Panc1 (cell line): ENCODE measurements at regions not wholly inside any gene's neighbourhood (a gene's known extent, or its start where the extent isn't known, plus 50 kb on each side); places are given as distances from the start of the nearest gene placed in this dataset.

ENCODE experiments used
- ATAC-seq: fragments of 200-7000 bp; cut with Tn5 transposase; 2 replicates; pipeline ENCODE4 v1.9.1; 2020; ENCODE audit warnings: mild to moderate bottlenecking, moderate library complexity
- BruUV-seq: library from RNA; stranded (reverse); fragments of 400-500 nt; replicated peaks from 2 replicates; lab custom pipeline; 2021; lab: Mats Ljungman, UMichigan
- CTCF ChIA-PET: fragments of 300-600 bp; sonication (Branson Sonifier 250); formaldehyde crosslinking; loops from one replicate; lab custom pipeline; 2022; ENCODE audit warnings: antibody characterized with exemption; lab: Charles Lee
- POLR2A ChIA-PET: fragments of 300-600 bp; sonication (Branson Sonifier 250); formaldehyde crosslinking; loops from one replicate; lab custom pipeline; 2022; ENCODE audit warnings: antibody characterized with exemption; lab: Charles Lee
- DNase-seq: peaks from one replicate; pipeline ENCODE4 v3.0.0-alpha.2; 2010; ENCODE audit warnings: low read depth, low spot score
- H3K27ac ChIP-seq: 2 replicates; pipeline ENCODE4 v1.5.1; 2011; ENCODE audit warnings: mild to moderate bottlenecking, low read length, inconsistent platforms
- H3K27me3 ChIP-seq: fragments of 200-500 bp; sonication (Bioruptor generic); 2 replicates; pipeline ENCODE4 v1.6.0; 2014; ENCODE audit warnings: low read length, inconsistent platforms; ENCODE audit not compliant: control insufficient read depth, insufficient read depth
- H3K36me3 ChIP-seq: fragments of 200-500 bp; sonication (Bioruptor generic); 2 replicates; pipeline ENCODE4 v1.5.1; 2014; ENCODE audit warnings: inconsistent platforms, mild to moderate bottlenecking, low read length, moderate library complexity; ENCODE audit not compliant: control insufficient read depth, insufficient read depth
- H3K4me1 ChIP-seq: 2 replicates; pipeline ENCODE4 v1.5.1; 2011; ENCODE audit warnings: inconsistent platforms, mild to moderate bottlenecking, low read length, moderate library complexity; ENCODE audit not compliant: control insufficient read depth, insufficient read depth
- H3K4me3 ChIP-seq, 2 experiments: 2 replicates each; pipeline ENCODE4 v1.5.1; 2011 to 2012; ENCODE audit warnings: low read depth in 2 of 2, low read length in 2 of 2, mild to moderate bottlenecking in 2 of 2, inconsistent platforms in 1 of 2, moderate library complexity in 1 of 2
- H3K9me3 ChIP-seq: fragments of 200-500 bp; sonication (Bioruptor generic); 2 replicates; pipeline ENCODE4 v1.5.1; 2014; ENCODE audit warnings: low read depth, mild to moderate bottlenecking, inconsistent platforms, low read length, moderate library complexity; ENCODE audit not compliant: control insufficient read depth, insufficient read depth
- POLR2AphosphoS5 ChIP-seq: IDR thresholded peaks from 2 replicates; pipeline ENCODE4 v1.6.1; 2012; ENCODE audit warnings: mild to moderate bottlenecking, low read depth, low read length, moderate library complexity
- REST ChIP-seq, 2 experiments: IDR thresholded peaks; 2 replicates each; pipeline ENCODE4 v1.6.1; 2011 to 2012; ENCODE audit warnings: low read depth in 2 of 2, control low read depth in 1 of 2, low read length in 1 of 2, mild to moderate bottlenecking in 1 of 2, moderate library complexity in 1 of 2; ENCODE audit not compliant: insufficient read depth in 1 of 2
- SIN3A ChIP-seq: IDR thresholded peaks from 2 replicates; pipeline ENCODE4 v1.6.1; 2012; ENCODE audit warnings: low read depth, mild to moderate bottlenecking, low read length, moderate library complexity, borderline replicate concordance; ENCODE audit not compliant: insufficient read depth
- TCF7L2 ChIP-seq: IDR thresholded peaks from 2 replicates; pipeline ENCODE4 v1.6.1; 2011; ENCODE audit warnings: mild to moderate bottlenecking, low read depth, low read length, inconsistent platforms
- in situ Hi-C: cut with HindIII; loops from 2 replicates; pipeline ENCODE4 v1.10.0; 2016; ENCODE audit warnings: low sequenced_read_pairs, low pct_unique_long_range_greater_than_20kb
- intact Hi-C: fragments of 100-400 bp; cut with micrococcal nuclease; formaldehyde crosslinking; loops from one replicate; pipeline ENCODE4 v1.10.0; 2022; ENCODE audit not compliant: unreplicated experiment
- TF ChIP-seq, protein P1 (sequence below): fragments of 450-650 bp; IDR thresholded peaks from 2 replicates; pipeline ENCODE4 v1.5.1; 2017; ENCODE audit warnings: mild to moderate bottlenecking

DNA sequence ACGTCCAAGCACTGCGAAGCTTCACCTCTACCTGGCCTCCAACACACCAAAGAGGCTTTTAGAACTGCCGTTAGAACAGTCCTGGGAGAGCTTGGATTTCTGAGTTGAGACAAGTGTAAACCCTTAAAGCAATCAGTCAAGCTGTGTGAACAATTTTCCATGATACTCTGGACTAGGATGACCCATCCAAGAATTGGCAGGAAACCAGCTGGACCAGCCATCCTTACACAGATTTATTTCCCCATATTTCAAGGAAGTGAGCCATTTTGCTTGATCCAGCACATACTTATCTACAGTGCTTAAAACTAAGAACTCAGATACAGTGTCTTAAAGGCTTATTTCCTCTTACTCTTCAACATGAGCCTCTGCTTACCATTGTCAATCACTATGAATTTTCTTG is 340.7 kb upstream of the HS3ST1 start:
- no TSS peak for BruUV-seq
- no peaks in the 10 kb centered on the region for H3K9me3 ChIP-seq
- no peaks in the 10 kb centered on the region for H3K27me3 ChIP-seq
- DNase-seq (no peak), ATAC-seq (no peak)
- intact Hi-C loops (loop anchor here (10.0 kb wide), 1 partner anchor 865 kb away; no protein-coding TSS in a partner anchor), in situ Hi-C loops (no loop called here)
- POLR2A ChIA-PET: no interaction called here
- CTCF ChIA-PET: no interaction called here
- TF ChIP-seq, protein P1, sequence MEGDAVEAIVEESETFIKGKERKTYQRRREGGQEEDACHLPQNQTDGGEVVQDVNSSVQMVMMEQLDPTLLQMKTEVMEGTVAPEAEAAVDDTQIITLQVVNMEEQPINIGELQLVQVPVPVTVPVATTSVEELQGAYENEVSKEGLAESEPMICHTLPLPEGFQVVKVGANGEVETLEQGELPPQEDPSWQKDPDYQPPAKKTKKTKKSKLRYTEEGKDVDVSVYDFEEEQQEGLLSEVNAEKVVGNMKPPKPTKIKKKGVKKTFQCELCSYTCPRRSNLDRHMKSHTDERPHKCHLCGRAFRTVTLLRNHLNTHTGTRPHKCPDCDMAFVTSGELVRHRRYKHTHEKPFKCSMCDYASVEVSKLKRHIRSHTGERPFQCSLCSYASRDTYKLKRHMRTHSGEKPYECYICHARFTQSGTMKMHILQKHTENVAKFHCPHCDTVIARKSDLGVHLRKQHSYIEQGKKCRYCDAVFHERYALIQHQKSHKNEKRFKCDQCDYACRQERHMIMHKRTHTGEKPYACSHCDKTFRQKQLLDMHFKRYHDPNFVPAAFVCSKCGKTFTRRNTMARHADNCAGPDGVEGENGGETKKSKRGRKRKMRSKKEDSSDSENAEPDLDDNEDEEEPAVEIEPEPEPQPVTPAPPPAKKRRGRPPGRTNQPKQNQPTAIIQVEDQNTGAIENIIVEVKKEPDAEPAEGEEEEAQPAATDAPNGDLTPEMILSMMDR: no peak
- TF ChIP-seq REST (IDR thresholded peaks at IDR 0.05; ENCODE audit: insufficient read depth in 1 of 2, low read depth in 2 of 2, low read length in 1 of 2) (no peak), TCF7L2 (no peak), POLR2AphosphoS5 (no peak), SIN3A (no peak)
- no peak overlapping the region for H3K4me3 ChIP-seq
- H3K36me3 ChIP-seq: no peaks in the 10 kb centered on the region
- no peak overlapping the region for H3K27ac ChIP-seq
- no peaks in the 10 kb centered on the region for H3K4me1 ChIP-seq

GRCh38 chr4:11768251-11768972 is 339.7 kb upstream of the HS3ST1 start:
- POLR2A ChIA-PET: no interaction called here
- intact Hi-C loops (loop anchor here (10.0 kb wide), 1 partner anchor 866 kb away; no protein-coding TSS in a partner anchor), in situ Hi-C loops (no loop called here)
- no TSS peak for BruUV-seq
- no peaks in the 10 kb centered on the region for H3K9me3 ChIP-seq
- CTCF ChIA-PET: no interaction called here
- no peaks in the 10 kb centered on the region for H3K36me3 ChIP-seq
- no peak overlapping the region for H3K4me3 ChIP-seq
- no peaks in the 10 kb centered on the region for H3K27me3 ChIP-seq
- H3K4me1 ChIP-seq: no peaks in the 10 kb centered on the region
- no peak for DNase-seq
- TF ChIP-seq REST (IDR thresholded peaks at IDR 0.05; ENCODE audit: insufficient read depth in 1 of 2, low read depth in 2 of 2, low read length in 1 of 2) (no peak), TCF7L2 (no peak), SIN3A (no peak), POLR2AphosphoS5 (no peak)
- TF ChIP-seq, protein P1: no peak
- no peak overlapping the region for H3K27ac ChIP-seq
- no peak for ATAC-seq
